ENCODE measurements at regions not wholly inside any gene's neighbourhood (a gene's known extent, or its start where the extent isn't known, plus 50 kb on each side); places are given as distances from the start of the nearest gene placed in this dataset.

DNA sequence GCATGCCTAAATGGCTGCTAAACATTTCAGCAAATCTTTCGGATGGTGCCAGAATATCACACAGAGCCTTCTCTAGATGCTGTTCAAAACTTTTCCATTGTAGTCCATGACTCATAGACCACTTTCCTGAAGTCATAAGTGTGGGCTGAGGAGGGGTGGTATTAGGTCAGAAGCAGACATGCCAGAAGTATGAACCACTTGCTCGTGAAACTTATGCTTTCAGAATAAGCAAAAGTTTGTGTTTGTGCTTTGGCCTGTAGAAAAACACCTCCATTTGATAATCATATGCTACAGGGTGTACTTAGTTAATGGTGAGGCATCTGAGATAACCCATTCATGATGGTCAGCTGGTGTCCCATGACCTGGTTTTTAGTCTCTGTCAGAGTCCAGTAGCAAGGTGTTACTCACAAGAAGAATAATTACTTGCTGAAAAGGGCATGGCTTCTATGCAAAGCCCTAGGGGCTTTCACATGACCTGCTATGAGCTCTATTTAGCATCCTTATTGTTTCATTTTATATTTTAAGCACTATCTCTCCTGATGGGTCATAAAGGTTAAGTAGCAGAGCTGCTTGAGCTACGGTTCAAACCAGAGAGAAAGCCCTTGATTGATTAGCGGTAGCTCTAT is 183.1 kb upstream of the IVNS1ABP start:
- DNase-seq, result no peak

DNA sequence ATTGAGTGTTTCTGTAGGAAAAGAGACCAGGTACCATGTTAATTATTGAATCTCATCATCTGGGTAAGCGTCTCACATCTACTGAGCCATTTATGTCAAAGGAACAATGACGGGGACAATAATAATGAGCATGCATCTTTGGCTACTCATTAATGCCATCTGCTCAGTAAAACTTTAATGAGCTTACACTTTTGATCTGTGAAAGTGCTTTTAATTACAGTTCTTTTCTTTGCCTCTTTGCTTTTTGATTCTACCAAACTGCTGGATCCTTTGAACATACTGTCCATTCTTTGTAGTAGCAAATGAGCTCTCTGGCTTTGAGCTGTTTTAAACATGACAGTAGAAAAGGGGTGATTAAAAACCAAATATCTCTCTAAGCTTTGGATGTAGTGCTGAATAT is 181.2 kb upstream of the IVNS1ABP start:
- DNase-seq, result no peak

DNA sequence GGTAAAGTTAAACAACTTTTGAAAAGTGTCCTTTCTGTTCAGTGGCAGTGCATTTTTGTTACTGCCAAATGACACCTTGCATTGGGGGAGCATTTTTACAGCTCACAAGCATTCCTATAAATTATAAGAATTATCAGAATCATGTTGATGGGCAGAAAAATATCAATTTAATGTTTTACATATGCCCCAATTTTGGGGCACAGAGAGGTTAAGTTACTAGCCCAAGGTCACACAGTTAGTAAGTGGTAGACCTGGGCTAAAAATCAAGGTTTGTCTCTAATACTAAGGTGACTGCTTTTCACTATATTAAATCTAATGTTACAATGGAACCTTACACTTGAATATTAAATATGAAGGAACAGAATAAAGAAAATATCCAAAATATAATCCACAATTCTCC is 180.1 kb upstream of the IVNS1ABP start:
- no peak for DNase-seq

DNA sequence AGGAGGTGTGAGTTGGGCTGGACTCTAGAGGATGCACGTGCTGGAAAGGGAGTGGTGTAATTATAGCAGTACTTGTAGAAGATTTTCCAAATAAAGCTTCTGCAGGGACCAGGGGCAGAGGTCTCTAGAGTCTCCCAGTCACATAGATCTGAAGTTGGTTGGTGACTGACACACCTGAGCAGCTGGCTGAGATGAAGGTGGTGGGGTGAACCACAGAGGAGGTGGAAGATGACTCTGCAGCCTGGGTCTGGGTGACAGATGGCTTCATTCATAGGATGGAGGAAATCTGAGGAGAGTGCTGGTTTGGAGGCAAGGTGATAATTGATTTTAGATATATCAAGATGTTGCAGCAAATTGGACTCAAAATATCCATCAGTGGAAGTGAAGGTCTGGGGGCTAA is 178.9 kb upstream of the IVNS1ABP start:
- no peak for DNase-seq

DNA sequence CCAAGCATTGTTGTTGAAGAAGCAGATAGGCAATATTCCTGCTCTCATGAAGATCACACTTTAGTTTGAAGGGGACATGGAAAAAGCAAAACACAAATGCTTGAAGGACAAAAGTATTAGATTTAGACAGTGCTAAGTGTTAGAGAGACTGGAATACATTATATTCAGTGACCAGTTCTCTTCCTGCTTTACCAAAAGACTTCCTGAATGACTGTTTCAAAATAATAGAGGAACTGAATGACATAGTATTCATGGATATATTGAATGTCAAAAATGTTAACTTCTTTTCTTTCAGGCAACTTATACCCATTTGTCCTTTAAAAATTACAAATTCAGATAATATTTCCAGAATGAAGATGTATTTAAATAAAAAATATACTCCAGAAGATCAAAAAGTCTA is 178.0 kb upstream of the IVNS1ABP start:
- DNase-seq, result no peak

DNA sequence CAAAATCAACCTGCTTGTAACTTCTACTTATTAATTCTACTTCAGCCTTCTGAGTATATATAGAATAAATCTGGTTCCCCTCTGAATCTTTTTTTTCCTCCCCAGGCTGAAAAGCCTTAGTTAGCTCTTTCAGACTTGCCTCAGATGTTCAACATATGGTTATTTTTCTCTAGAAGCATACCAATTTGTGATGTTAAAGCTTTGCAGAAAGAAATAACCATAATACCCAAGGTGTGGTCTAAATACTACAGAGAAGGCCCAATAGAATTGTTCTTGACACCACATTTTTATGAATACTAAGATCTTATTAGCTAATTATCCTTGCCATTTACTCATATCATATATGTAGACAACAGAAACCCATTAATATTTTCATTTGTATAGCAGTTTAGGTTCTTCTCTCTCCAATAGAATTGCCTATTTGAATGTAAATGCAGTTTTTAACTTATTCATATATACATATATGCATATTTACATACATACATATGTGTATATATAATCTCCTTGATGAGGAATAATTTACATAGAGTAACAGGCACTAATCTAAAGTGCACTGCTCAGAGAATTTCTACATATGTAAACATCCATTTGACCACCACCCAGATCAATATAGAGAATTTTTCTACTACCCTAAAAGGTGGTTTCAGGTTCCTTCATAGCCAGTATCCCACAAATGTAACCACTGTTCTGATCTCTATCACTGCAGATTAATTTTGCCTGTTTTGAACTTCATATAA is 175.2 kb upstream of the IVNS1ABP start:
- DNase-seq, result no peak

DNA sequence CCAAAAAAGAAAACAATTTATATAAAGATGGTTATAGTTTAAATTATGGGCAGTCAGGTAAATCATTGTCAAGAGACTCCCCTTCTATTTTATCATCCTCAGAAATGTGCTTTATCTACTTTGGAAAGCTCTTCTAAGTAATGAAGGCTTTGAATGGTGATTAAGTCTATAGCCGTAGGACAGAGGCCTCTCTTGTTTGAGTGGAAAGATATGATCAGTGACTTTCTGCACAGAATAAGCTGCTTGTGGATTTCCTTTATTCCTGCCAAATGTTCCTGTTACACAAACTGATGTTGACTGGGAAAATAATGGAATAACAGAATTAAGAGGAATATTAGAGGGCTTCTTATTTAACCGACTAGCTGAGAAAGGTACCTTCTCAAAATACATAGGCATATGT is 174.6 kb upstream of the IVNS1ABP start:
- DNase-seq, result no peak

DNA sequence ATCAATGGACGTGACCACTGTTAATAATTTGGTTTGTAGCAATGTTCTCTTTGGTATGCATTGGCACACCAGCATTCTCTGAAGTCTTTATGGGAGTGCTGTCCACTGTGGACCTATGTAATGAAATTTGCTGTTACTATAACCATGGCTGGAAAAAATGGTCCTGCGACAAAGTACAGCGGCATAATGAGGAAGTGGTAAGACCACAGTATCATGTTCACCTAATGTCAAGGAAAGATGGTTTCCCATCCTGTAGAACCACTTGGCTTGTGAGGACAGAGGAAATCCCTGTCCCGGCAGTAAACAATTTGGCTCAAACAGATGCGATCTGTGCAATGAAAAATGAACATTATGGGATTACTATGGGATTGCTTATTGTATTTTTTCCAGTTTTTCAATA is 173.9 kb upstream of the IVNS1ABP start:
- DNase-seq, result no peak

DNA sequence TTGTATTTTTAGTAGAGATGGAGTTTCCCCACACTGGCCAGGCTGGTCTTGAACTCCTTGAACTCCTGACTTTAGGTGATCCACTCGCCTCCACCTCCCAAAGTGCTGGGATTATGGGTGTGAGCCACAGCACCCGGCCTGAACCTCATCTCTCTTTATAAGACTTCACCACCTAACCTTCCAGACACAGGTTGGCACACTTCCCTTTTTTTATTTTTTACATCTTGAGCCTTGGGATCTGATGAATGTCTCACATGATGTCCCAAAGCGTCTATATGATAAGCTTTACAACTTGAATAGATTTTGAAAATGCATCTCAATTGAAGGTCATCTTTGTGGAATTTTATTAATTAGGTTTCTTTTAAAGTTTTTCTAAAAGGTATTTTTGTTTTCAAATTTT is 172.4 kb upstream of the IVNS1ABP start:
- no peak for DNase-seq

DNA sequence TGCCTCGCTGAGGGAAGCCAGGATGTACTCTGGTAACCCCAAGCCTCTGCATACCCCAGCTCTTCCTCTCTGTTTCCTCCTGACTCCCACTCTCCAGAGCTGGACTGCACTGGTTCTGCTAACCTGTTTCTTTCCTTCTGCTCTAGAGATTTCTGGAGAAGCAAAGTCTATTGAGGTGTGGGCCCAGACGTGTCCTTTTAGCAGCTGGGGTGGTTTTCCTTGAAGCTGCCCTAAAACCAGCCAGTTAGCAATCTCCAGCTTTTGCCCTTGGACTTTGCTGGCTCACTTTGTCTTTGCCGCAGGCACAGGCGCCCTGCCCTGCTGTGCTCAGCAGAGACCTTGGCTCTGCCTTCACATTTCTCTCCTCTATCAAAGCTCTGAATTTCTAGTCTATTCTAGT is 171.8 kb upstream of the IVNS1ABP start:
- no peak for DNase-seq

DNA sequence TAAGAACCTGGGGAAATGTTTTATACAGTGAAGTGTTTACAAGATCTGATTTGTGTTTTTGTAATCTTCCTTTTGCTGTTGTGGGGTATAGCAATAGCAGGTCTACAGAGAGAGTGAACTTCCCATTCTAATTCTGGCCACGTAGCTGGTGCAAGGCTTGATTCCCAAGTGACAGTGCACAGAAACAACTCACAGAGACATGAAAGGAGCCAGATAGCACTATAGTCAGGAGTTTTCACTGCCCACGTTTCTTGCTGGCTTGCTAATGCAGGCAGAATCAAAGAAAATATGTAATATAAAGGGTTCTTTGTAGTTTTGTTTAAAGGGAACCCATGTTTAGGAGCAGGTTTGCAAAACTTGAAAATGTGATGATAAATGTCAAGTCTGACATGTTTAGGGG is 170.9 kb upstream of the IVNS1ABP start:
- DNase-seq, result no peak

DNA sequence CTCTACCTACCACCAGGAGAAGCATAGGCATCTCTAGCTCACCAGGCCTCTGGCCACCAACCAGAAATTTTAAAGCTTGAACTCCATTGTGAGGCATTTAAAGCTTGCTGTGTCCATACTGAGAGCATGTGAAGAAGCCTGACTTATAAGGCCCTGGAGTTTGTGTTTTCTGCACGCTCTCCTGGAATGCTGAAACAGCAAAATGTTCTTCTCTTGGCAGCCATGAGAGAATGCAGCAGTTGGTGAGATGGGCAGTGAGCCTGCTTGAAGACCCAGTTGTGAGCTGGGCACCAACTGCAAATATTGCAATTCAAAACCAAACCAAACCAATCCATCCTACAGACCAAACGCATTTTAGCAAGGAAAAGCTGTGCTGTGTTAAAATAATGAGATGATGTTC is 170.0 kb upstream of the IVNS1ABP start:
- no peak for DNase-seq

DNA sequence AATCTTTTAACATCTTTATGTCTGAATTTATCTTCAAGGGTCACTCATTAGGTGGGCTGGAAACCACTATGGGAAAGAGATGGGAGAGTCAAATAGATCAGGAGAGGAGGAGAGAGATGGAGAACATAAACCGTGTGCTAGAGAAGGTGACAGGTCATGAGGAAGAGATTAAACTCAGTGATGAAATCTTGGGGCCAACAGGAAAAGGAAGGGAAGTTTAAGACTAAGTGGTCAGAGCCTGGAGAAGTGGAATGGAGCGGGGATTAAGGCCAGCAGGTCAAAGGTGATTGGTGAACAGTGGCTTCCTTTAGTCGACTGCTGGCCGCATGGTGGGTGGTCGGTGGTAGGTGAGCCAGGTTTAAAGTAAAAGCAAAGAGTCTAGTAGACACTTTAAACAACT is 169.3 kb upstream of the IVNS1ABP start:
- DNase-seq, result no peak

DNA sequence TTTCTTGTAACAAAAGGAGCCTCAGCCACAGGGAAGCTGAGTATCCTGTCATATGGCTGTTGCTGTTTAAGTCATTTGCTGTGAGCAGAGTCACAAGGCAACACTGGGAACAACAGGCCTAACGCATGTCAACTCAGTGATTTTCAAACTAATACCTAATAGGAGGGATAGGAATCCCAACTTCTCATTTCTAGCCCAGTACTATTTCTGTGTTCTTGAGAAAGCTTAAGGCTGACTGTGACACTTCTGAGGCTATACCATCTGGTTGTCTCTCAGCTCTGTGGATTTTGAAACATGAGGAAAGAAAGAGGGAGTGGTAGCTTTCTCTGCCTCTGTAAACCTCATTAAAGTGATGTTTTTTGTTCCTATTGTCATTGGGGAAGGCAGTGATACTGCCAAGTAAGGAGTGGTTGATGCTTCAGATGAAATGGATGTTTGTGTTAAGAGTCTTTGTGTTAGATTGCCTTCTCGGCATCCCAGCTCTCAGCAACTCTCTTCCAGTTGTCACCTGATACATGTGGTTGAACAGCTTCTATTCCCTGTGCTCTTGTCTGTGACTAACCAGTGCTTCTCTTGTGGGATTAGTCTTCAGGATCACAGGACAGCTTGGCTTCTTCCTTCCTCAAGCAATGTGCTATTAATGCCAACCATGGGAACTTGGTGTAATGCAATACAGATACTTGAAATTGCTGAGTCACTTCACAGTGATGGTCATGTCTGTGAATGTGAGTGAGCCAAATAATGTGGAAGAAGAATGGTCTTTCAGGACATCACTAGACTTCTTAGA is 166.8 kb upstream of the IVNS1ABP start:
- no peak for DNase-seq

DNA sequence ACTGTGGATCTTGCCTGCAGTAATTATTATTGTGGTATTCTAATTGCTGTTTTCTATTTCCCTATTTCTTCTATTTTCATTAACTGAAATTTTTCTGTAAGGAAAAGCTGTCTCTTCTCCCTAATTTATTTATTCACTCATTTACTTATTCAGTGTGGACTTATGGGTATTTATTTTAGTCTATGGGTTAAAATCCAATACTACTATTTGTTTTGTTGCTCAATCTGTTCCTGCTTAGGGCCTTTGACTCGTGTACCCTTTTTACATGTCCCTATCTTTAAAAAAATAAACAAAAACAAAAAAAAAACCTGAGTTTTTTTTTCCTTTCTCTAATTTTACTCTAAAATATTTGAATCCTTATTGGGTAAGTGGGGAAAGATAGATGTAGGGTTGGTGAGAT is 166.2 kb upstream of the IVNS1ABP start:
- DNase-seq, result no peak

DNA sequence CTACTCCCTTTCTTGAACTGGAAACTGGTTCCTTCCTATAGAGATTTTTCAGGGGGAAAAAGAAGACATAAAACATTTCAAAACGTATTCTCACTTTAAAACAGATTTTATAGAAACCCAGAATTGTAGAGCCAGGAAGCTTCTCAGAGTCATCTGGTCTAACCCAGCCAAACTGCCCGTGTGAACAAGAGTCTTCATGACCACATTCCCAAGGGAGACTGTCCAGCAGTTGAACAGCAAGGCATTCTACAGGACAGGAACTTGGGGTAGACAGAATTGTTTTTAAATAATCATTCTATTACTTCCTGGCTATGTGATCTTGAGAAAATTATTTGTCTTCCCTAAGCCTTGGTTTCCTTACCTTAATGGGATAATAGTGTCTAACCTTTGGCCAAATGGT is 163.5 kb upstream of the IVNS1ABP start:
- DNase-seq, result no peak

DNA sequence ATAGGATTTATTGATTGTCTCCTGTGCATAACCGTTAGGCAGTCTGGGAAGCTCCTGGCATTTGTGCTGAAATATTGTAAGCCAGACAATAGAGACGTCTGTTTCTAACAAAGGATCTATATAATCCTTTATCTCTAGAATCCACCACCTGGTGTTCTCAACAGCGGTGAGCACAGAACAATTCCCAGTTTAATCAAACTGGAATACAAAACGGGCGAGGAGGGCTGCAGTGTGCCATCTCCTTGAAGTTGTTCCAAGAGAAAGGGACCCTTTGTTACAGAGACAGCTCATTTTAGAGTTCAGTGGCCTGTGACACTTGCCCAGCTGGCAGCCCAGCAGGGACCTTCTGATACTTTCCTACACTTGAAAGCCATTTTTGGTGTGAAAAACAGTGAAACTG is 162.8 kb upstream of the IVNS1ABP start:
- no peak for DNase-seq

DNA sequence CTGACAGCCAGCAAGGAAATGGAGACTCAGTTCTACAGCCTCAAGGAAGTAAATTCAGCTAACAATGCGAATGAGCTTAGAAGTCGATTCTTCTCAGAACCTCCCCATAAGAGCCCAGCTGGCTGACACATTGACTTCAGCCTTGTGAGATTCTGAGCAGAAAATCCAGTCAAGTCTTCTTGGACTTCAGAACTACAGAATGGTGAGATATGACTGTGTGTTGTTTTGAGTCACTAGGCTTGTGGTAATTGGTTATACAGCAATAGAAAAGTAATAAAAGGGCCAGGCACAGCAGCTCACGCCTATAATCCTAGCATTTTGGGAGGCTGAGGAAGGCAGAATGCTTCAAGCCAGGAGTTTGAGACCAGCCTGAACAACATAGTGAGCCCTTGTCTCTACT is 161.8 kb upstream of the IVNS1ABP start:
- no peak for DNase-seq

DNA sequence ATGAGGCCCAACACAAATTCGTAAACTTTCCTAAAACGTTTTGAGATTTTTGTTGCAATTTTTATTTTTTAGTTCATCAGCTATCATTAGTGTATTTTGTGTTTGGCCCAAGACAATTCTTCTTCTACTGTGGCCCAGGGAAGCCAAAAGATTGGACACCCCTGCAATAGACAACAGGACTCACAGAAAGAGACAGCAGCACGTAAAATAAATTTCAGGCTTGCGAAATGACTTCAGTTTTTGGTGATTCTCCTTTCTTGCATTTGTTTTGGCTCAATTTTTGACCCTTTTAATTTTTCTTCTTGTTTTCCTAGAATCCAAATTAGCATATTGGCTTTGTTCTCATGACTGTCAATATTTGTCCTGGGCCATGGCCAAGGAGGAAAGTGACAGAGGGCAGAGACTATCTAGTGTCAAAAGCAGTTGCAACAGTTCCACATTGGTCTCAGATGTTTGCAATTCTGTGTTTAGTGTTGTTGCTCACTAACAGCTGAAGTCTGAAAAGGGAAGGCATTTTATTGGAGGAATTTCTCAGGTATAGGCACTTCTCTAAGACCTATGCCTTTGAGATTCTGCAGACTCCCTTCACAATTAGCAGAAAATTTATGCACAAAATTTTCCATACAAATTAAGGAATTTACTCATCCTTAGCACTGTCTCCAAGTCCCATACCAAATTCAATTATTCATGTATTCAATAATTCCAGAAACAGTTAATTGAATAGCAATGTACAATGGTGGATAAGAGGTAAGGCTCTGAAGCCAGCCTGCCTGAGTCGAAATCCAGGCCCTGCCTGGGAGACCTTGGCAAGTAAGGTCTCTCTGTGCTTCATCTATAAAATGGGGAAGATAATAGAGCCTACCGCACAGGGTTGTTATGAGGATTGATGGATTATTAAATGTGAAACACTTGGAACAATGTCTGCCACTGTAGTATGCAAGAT is 160.9 kb upstream of the IVNS1ABP start:
- no peak for DNase-seq

DNA sequence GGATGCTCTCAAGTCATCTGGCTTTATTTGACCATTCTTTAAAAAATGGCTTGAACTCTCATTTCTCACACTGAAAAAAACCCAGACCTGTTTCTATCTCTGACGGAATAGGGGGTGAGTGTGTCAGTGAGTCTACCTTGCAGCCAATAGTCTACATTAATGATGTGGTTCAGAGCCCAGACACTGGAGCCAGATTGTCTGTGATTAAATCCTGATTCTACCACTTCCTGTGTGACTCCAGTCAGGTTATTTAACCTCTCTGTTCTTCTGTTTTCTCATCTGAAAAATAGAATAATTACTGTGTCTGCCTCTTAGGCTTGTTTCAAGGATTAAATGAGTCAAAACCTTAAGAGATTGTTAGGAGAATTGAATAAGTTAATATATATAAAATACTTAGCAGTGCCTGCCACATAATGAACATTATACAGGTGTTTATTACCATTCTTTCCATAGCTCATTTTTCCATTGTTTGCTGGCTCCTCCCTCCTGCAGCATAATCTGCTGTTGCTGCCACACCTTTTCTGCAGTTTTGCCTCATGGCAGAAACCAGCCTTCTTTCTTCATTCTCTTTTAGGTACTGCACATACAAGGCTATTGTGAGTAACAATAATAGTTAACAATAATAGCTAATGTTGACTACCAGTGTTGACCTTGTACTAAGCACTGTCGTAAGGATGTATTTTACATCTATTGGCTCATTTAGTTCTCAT is 157.6 kb upstream of the IVNS1ABP start:
- DNase-seq, result no peak

DNA sequence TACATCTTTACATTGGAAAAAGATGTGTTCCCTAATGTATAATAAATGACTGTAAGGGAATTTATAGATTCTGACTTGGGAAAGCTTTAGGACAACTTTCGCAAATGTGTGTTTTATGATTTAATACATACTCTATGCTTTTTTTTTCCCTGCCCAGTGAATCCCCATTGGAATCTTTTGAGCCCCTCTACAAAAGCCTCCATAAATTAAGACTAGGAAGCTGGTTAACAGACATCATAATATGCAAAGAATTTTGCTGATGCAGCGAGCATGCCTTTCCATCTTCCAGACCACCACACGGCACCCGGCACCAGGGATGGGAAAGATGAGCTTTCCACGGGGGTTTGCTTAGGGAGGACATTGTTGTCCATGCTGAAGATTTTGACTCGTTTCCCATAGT is 156.1 kb upstream of the IVNS1ABP start:
- DNase-seq, result no peak

DNA sequence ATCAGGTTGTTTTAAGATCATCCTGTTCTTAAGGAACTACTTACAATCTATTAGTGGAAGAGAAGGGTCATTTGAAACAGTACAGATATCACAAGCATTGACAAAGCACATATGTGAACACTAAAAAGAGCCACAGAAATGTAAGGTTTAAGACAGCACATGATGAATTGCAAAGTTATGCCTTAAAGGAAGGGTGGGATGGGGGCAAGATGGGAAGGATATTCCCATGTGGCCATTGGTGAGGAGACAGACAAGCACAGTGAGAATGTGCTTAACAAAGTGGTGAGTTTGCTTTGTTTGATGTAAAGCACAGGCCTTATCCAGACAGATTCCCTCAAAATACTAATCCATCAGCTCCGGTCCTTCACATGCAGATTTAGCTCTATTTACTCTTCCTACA is 151.6 kb upstream of the IVNS1ABP start:
- DNase-seq, result no peak
